ENCODE measurements at regions not wholly inside any gene's neighbourhood (a gene's known extent, or its start where the extent isn't known, plus 50 kb on each side); places are given as distances from the start of the nearest gene placed in this dataset.
"Not testable (repeated sequence)": the region's sequence is repeated elsewhere in the genome, so short reads cannot be mapped to it uniquely, and the experiment has no call there.

- H3K9me3 ChIP-seq (replicated peaks in 1 of 2; ENCODE audit: control insufficient read depth in 2 of 2, insufficient read depth in 1 of 2, low read depth in 1 of 2, low read length in 2 of 2); H3K4me2 ChIP-seq (ENCODE audit: insufficient read depth, low read length, poor library complexity, severe bottlenecking); H2BK15ac ChIP-seq (ENCODE audit: low read length); H2BK120ac ChIP-seq (ENCODE audit: low read depth, low read length); H3K23ac ChIP-seq (ENCODE audit: low read depth, low read length, poor library complexity); H2BK12ac ChIP-seq (ENCODE audit: low read length); H4K8ac ChIP-seq (ENCODE audit: low read depth, low read length); H3K4ac ChIP-seq (ENCODE audit: low read length); H2AFZ ChIP-seq (ENCODE audit: low read length); H3K4me3 ChIP-seq (ENCODE audit: low read length in 2 of 2); H3K36me3 ChIP-seq (replicated peaks in 1 of 2; ENCODE audit: control insufficient read depth in 2 of 2, insufficient read depth in 2 of 2, low read length in 2 of 2); H3K14ac ChIP-seq (ENCODE audit: low read length); H3K4me1 ChIP-seq (ENCODE audit: control insufficient read depth in 2 of 2, insufficient read depth in 1 of 2, low read depth in 1 of 2, low read length in 2 of 2); H3K9ac ChIP-seq (ENCODE audit: low read depth, low read length, poor library complexity); H3K18ac ChIP-seq (ENCODE audit: low read length); H3K27me3 ChIP-seq (ENCODE audit: control insufficient read depth in 3 of 3, insufficient read depth in 3 of 3, low read depth in 1 of 3, low read length in 3 of 3); H2BK5ac ChIP-seq (ENCODE audit: low read length); H3K27ac ChIP-seq (replicated peaks; ENCODE audit: low read length); H3K79me1 ChIP-seq (ENCODE audit: low read depth, low read length); H2AK5ac ChIP-seq (ENCODE audit: low read depth, low read length); H4K91ac ChIP-seq (ENCODE audit: low read depth, low read length, poor library complexity); DNase-seq (ENCODE audit: low spot score): not testable (repeated sequence)
- no CpG with 5 or more reads among the region's 2 CpGs for WGBS, 2 donors (ENCODE audit: extremely low coverage in 2 of 2, insufficient read length in 2 of 2, insufficient replicate concordance in 1 of 2)
Observed at GRCh38 chr1:117314951-117315350, 52.3 kb upstream of the MAN1A2 start.

DNA sequence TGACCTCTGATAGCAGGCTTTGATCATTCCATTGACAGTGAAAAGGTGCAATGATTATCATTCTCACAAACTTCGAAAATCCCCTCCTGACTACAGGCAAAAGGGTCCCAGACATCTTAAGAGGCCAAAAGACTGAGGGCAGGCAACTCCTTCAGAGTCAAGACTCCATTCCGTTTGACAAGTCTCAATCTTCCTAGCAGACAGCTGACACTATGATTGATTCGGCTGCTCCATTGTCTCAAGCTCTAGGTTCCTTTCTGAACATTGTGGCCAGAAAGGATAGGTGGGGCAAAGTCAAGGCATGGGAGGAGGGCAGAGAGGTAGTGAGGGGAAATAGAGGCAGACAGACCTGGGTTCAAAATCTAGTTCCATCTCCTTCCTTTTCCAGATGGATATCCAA, 53.7 kb upstream of the MAN1A2 start:
- no peak overlapping the region for H2BK120ac ChIP-seq (ENCODE audit: low read depth, low read length)
- no peak overlapping the region for H4K91ac ChIP-seq (ENCODE audit: low read depth, low read length, poor library complexity)
- DNase-seq (ENCODE audit: low spot score): no peak
- no CpG with 5 or more reads among the region's 3 CpGs for WGBS, 2 donors (ENCODE audit: extremely low coverage in 2 of 2, insufficient read length in 2 of 2, insufficient replicate concordance in 1 of 2)
- no peak overlapping the region for H2BK12ac ChIP-seq (ENCODE audit: low read length)
- no peak overlapping the region for H3K4me2 ChIP-seq (ENCODE audit: insufficient read depth, low read length, poor library complexity, severe bottlenecking)
- no peak overlapping the region for H3K23ac ChIP-seq (ENCODE audit: low read depth, low read length, poor library complexity)
- H3K79me1 ChIP-seq (ENCODE audit: low read depth, low read length): no peaks in the 10 kb centered on the region
- no peaks in the 10 kb centered on the region for H3K9me3 ChIP-seq (replicated peaks in 1 of 2; ENCODE audit: control insufficient read depth in 2 of 2, insufficient read depth in 1 of 2, low read depth in 1 of 2, low read length in 2 of 2)
- H3K14ac ChIP-seq (ENCODE audit: low read length): no peak overlapping the region
- H3K27ac ChIP-seq (replicated peaks; ENCODE audit: low read length): no peak overlapping the region
- no peak overlapping the region for H2BK5ac ChIP-seq (ENCODE audit: low read length)
- no peak overlapping the region for H3K9ac ChIP-seq (ENCODE audit: low read depth, low read length, poor library complexity)
- no peak overlapping the region for H4K8ac ChIP-seq (ENCODE audit: low read depth, low read length)
- no peak overlapping the region for H2AK5ac ChIP-seq (ENCODE audit: low read depth, low read length)
- H3K18ac ChIP-seq (ENCODE audit: low read length): no peak overlapping the region
- no peaks in the 10 kb centered on the region for H3K36me3 ChIP-seq (replicated peaks in 1 of 2; ENCODE audit: control insufficient read depth in 2 of 2, insufficient read depth in 2 of 2, low read length in 2 of 2)
- H2BK15ac ChIP-seq (ENCODE audit: low read length): no peak overlapping the region
- H3K4me1 ChIP-seq (ENCODE audit: control insufficient read depth in 2 of 2, insufficient read depth in 1 of 2, low read depth in 1 of 2, low read length in 2 of 2): no peaks in the 10 kb centered on the region
- no peak overlapping the region for H2AFZ ChIP-seq (ENCODE audit: low read length)
- H3K4me3 ChIP-seq (ENCODE audit: low read length in 2 of 2): no peak overlapping the region
- H3K27me3 ChIP-seq (ENCODE audit: control insufficient read depth in 3 of 3, insufficient read depth in 3 of 3, low read depth in 1 of 3, low read length in 3 of 3): peaks cover 0 to 9% (median 0%) of the 10 kb centered on the region in 3 experiments
- no peak overlapping the region for H3K4ac ChIP-seq (ENCODE audit: low read length)

DNA sequence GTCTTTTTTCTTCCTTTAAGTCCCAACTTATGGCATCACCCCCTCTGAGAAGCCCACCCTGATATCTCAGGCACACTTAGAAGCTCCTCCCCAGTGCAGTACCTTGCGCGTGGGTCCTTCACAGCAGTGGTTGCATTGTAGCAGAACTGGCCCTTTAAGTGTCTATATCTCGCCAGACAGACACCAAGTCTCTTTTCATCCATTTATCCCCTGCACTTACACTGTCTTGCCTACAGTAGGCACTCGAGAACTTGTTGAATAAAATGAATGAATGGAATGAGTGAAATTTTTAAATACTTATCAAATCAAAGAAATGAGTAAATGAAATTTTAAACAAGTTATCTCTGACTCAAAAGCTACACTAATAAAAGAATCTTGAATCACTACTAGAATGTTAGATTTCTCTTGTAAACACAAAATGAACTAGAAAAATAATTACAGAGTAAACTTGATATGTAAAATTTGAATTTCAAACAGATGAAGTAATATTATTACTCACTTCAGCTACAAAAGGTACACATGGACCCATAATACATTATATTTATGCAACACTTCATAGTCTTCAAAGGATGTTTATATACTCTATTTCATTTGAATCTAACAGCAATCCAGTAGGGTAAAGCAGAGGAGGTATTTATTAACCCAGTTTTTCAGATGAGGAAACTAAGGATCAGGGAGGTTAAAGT, 54.7 kb upstream of the MAN1A2 start:
- H3K14ac ChIP-seq (ENCODE audit: low read length): no peak overlapping the region
- no peak overlapping the region for H3K23ac ChIP-seq (ENCODE audit: low read depth, low read length, poor library complexity)
- H2BK12ac ChIP-seq (ENCODE audit: low read length): no peak overlapping the region
- no peak overlapping the region for H4K8ac ChIP-seq (ENCODE audit: low read depth, low read length)
- H3K4ac ChIP-seq (ENCODE audit: low read length): no peak overlapping the region
- peaks cover 0 to 16% (median 0%) of the 10 kb centered on the region in 3 experiments for H3K27me3 ChIP-seq (ENCODE audit: control insufficient read depth in 3 of 3, insufficient read depth in 3 of 3, low read depth in 1 of 3, low read length in 3 of 3)
- no CpG with 5 or more reads among the region's 4 CpGs for WGBS, 2 donors (ENCODE audit: extremely low coverage in 2 of 2, insufficient read length in 2 of 2, insufficient replicate concordance in 1 of 2)
- H2BK15ac ChIP-seq (ENCODE audit: low read length): no peak overlapping the region
- no peak overlapping the region for H3K4me3 ChIP-seq (ENCODE audit: low read length in 2 of 2)
- no peak for DNase-seq (ENCODE audit: low spot score)
- no peak overlapping the region for H3K9ac ChIP-seq (ENCODE audit: low read depth, low read length, poor library complexity)
- no peak overlapping the region for H3K4me2 ChIP-seq (ENCODE audit: insufficient read depth, low read length, poor library complexity, severe bottlenecking)
- no peak overlapping the region for H2AFZ ChIP-seq (ENCODE audit: low read length)
- no peak overlapping the region for H4K91ac ChIP-seq (ENCODE audit: low read depth, low read length, poor library complexity)
- no peaks in the 10 kb centered on the region for H3K4me1 ChIP-seq (ENCODE audit: control insufficient read depth in 2 of 2, insufficient read depth in 1 of 2, low read depth in 1 of 2, low read length in 2 of 2)
- no peaks in the 10 kb centered on the region for H3K79me1 ChIP-seq (ENCODE audit: low read depth, low read length)
- no peak overlapping the region for H3K27ac ChIP-seq (replicated peaks; ENCODE audit: low read length)
- no peak overlapping the region for H2BK120ac ChIP-seq (ENCODE audit: low read depth, low read length)
- H2AK5ac ChIP-seq (ENCODE audit: low read depth, low read length): no peak overlapping the region
- H3K18ac ChIP-seq (ENCODE audit: low read length): no peak overlapping the region
- no peaks in the 10 kb centered on the region for H3K9me3 ChIP-seq (replicated peaks in 1 of 2; ENCODE audit: control insufficient read depth in 2 of 2, insufficient read depth in 1 of 2, low read depth in 1 of 2, low read length in 2 of 2)
- no peak overlapping the region for H2BK5ac ChIP-seq (ENCODE audit: low read length)
- H3K36me3 ChIP-seq (replicated peaks in 1 of 2; ENCODE audit: control insufficient read depth in 2 of 2, insufficient read depth in 2 of 2, low read length in 2 of 2): no peaks in the 10 kb centered on the region

DNA sequence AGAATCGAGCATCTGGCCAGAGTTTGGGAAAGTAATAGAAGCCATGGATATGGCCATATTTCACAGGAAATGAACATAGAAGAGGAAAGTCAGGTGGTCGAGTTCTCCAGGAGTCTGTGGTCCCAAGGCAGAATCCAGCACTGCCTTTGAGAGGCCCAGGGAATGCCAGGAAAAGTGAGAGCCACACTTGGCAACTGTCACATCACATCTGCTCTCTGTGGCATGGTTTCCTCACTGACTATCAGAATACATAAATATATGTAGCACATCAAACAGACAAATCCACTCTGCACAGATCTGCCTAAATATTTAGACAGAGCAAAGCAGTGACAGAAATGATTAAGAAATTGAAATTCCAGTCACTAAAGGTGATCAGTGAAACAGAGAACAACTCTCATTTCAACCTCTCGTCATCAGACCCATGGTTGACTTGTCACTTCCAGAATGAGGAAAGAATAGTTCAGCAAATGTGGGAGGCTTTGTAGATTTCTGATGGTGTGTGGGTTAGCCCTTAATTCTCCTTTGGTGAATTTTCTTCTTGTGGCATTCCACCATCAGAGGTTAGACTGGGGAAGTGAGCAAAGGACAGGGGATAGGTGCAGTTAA, 58.8 kb upstream of the MAN1A2 start:
- DNase-seq (ENCODE audit: low spot score): no peak
- H3K23ac ChIP-seq (ENCODE audit: low read depth, low read length, poor library complexity): no peak overlapping the region
- H3K27me3 ChIP-seq (ENCODE audit: control insufficient read depth in 3 of 3, insufficient read depth in 3 of 3, low read depth in 1 of 3, low read length in 3 of 3): peaks cover 0 to 25% (median 0%) of the 10 kb centered on the region in 3 experiments
- no peak overlapping the region for H2BK5ac ChIP-seq (ENCODE audit: low read length)
- no peaks in the 10 kb centered on the region for H3K9me3 ChIP-seq (replicated peaks in 1 of 2; ENCODE audit: control insufficient read depth in 2 of 2, insufficient read depth in 1 of 2, low read depth in 1 of 2, low read length in 2 of 2)
- H3K4me2 ChIP-seq (ENCODE audit: insufficient read depth, low read length, poor library complexity, severe bottlenecking): no peak overlapping the region
- H3K36me3 ChIP-seq (replicated peaks in 1 of 2; ENCODE audit: control insufficient read depth in 2 of 2, insufficient read depth in 2 of 2, low read length in 2 of 2): no peaks in the 10 kb centered on the region
- H2BK120ac ChIP-seq (ENCODE audit: low read depth, low read length): no peak overlapping the region
- no peak overlapping the region for H2BK15ac ChIP-seq (ENCODE audit: low read length)
- H2AK5ac ChIP-seq (ENCODE audit: low read depth, low read length): no peak overlapping the region
- H3K14ac ChIP-seq (ENCODE audit: low read length): no peak overlapping the region
- no CpG with 5 or more reads among the region's 3 CpGs for WGBS, 2 donors (ENCODE audit: extremely low coverage in 2 of 2, insufficient read length in 2 of 2, insufficient replicate concordance in 1 of 2)
- H3K18ac ChIP-seq (ENCODE audit: low read length): no peak overlapping the region
- H4K8ac ChIP-seq (ENCODE audit: low read depth, low read length): no peak overlapping the region
- no peak overlapping the region for H3K4me3 ChIP-seq (ENCODE audit: low read length in 2 of 2)
- H3K27ac ChIP-seq (replicated peaks; ENCODE audit: low read length): no peak overlapping the region
- no peak overlapping the region for H3K4ac ChIP-seq (ENCODE audit: low read length)
- H3K79me1 ChIP-seq (ENCODE audit: low read depth, low read length): no peaks in the 10 kb centered on the region
- H3K4me1 ChIP-seq (ENCODE audit: control insufficient read depth in 2 of 2, insufficient read depth in 1 of 2, low read depth in 1 of 2, low read length in 2 of 2): no peaks in the 10 kb centered on the region
- no peak overlapping the region for H4K91ac ChIP-seq (ENCODE audit: low read depth, low read length, poor library complexity)
- H3K9ac ChIP-seq (ENCODE audit: low read depth, low read length, poor library complexity): no peak overlapping the region
- H2BK12ac ChIP-seq (ENCODE audit: low read length): no peak overlapping the region
- H2AFZ ChIP-seq (ENCODE audit: low read length): no peak overlapping the region
